NCI-H1048 (cell line): ENCODE measurements at regions not wholly inside any gene's neighbourhood (a gene's known extent, or its start where the extent isn't known, plus 50 kb on each side); places are given as distances from the start of the nearest gene placed in this dataset.
"Not testable (repeated sequence)": the region's sequence is repeated elsewhere in the genome, so short reads cannot be mapped to it uniquely, and the experiment has no call there.

Experiments used
- DNase-seq: peaks from one replicate; lab custom pipeline; 2025; lab: John Stamatoyannopoulos, UW

DNA sequence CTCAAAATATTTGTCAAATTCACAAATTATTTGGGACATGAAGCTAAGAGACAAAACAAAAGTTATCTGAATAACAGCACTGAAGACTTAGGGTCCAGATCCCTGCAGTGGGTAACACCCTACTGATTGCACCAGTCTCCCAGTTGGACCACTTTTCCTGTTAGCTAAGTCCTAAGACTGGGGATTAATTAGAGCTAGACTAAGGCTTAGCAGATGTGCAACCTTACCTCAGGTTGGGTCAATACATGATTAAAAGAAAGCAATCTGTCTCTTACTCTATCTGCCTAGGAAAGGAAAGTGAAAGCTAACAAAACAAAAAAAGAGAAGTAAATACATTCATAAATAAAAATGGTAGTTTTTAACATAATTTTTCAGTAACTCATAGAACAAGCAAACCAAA is 737.2 kb upstream of the CHRM3 start:
- DNase-seq = no peak

- DNase-seq = no peak
These were observed 737.6 kb upstream of the CHRM3 start for GRCh38 chr1:238648751-238649150.

DNA sequence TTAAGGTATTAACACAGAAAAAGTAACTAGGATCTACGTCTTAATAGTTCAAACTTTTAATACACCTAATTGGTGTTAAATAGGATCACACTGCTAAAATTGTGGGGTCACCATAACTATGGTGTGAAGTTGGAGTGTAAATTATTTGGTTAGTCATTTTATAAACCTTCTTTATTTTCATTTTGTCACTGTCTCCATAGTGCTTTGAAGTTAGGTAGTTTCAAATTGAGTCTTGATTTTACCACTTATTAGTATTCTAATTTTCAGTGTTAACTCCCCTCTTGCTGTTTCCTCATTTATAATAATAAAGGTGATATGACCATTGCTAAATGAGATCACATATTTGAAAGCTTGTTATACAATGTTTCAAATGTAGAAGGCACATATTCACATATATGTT is 738.1 kb upstream of the CHRM3 start:
- DNase-seq = no peak

DNA sequence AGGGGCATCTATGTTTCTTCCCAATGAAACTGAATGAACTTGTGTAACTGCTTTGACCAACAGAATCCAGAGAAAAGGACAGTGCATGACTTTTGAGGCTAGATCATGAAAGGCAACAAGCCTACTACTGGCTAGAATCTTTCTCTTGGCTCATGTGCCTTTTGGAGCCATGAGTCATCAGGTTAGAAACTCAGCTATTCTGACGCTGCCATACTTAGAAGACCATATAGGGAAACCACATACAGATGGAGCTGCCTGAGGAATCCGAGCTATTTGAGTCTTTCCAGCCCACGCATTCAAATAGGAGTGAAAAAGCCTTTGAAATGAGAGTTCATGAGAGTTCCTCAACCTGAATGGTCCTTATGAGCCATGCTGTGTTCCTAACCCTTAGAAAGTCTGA is 738.5 kb upstream of the CHRM3 start:
- DNase-seq = no peak

DNA sequence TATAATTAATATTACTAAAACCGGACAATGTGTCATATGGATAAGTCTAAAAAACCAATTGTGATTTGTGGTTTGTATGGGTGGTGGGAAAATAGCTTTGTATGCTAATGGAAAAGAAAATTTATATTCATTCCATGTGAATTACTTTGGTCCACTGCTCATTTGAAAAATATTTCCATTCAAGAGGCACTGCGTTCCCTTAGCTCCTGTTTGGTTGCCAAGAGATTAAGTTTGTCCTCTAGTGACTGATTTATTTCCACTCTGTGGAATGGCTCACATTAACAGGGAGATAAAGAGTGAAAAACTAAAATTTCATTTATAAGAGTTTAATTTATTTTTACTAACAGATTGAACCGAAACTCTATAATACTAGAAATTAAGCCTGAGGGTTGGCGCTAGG is 744.1 kb upstream of the CHRM3 start:
- no peak for DNase-seq

DNA sequence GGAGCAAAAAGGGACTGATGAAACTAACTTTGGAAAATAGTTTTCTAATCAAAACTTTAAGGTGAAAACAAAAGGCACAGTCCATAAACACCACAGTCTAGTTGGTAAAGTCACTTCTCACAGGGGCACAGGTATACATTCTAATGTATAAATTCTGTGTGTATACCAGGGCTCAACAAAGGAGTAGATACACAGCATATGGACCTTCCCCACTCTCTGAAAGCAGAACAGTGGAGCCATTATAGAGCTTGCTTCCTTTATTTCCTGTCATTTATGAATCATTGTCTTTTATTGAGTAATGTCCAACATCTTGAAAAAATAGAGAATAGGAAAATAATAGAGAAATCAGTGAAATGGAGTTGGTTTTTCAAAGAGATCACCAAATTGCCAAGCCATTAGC is 746.5 kb upstream of the CHRM3 start:
- DNase-seq = no peak

- DNase-seq = no peak
These were observed 737.4 kb upstream of the ZP4 start for GRCh38 chr1:238628110-238628509.

DNA sequence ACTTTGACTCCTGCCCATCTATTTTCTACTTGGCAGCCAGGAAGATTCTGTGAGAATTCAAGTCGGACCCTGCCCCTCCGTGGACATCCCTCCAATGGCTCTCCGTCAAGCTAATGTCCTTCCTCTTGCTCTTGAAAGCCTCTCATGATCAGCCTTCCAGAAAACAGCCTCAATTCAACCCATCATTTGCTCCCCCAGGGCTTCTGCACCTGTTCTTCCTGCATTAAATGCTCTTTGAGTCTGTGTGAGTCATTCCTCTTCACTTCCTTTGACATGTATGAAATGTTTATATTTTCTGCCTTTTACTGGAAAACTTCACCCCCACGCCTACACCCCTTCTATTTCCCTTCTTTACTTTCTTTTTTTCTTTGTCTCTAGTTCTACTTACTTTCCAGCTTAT is 734.1 kb upstream of the ZP4 start:
- DNase-seq = no peak

DNA sequence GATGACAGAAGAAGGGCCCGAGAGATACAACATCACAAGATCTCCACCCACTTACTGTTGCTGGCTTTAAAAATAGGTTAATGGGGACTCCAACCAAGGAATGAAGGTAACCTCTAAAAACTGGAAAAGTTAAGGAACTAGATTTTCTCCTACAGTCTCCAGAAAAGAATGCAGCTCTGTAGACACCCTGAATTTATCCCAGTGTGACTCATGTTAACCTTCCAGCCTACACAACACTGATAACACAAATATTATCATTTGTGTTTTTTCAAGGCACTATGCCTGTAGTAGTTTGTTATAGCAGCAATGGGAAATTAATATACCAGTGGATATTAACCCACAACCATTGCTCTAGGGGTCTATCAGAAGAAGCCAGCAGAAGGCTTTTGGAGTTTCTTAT is 730.7 kb upstream of the ZP4 start:
- DNase-seq = no peak

GRCh38 chr1:238619652-238620051 is 728.9 kb upstream of the ZP4 start:
- DNase-seq = no peak

DNA sequence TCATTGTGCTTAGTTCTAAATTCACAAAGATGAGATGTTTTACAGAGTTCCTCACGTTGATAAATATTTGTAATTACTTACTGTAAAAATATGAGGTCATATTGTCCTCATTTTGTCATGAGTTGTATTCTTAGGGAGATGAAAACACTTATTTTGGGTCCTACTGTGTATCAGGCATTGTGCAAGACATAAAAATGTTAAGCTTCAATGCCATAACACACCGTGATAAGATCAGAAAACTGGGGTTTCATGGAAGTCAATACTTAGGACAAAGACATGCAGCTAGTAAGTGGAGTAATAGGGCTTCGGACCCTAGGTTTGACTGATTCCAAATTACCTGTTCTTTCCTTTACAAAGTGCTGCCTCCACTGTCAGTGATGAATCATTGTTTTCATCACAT is 720.7 kb upstream of the ZP4 start:
- no peak for DNase-seq

DNA sequence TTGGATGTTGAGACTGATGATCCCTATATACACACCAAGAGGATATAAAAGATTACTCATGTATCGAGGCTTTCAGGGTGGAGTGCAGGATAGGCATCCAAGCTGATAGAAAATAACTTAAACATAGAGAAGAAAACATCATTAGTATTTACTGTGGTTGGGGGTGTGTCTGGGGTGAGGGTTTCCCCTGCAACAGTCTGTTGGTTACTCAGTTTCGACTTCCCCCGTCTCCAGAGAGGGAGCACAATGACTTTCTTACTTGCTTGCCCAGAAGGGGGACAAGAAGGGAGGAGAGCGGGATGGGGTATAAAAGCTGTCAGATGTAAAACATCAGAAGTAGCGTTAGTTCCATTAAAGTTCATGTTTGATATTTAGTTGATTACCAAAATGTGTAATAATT is 717.4 kb upstream of the ZP4 start:
- no peak for DNase-seq

DNA sequence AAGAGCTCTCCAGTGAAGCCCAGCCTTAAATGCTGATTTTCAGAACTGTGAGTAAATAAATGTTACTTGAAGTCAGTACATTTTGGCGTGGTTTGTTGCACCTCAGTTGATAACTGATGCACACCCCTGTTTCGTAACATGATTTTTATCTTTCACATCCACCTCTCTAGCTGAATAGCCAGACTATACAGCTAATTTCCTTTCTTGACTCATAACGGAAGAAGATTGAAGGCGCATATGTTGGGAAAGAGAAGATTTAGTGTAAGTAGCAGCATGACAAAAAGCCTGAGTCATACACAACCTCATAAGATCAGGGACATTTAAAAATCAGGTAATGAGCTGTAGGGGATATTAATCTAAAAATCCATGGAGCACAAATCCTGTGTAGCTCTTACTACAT is 716.2 kb upstream of the ZP4 start:
- no peak for DNase-seq

DNA sequence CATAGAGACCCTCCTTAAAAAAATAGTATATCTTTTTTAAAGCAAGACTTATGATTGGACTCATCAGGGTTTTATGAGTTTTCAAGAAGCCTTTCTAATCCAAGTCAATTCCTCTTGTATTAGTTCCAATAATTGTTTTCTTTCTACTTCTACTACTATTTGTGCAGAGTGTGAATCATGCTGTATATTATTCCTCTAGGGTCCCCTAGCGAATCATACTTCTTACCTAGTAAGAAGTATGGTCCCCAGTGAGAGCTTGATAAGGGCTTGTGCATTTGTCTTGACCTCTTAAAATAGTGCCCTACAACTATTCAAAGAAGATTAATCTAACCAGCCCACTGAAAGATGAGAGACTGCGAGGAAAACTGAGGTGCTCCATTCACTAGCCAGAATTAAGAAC is 715.7 kb upstream of the ZP4 start:
- no peak for DNase-seq

- no peak for DNase-seq
These were observed 713.6 kb upstream of the ZP4 start for GRCh38 chr1:238604357-238604756.

DNA sequence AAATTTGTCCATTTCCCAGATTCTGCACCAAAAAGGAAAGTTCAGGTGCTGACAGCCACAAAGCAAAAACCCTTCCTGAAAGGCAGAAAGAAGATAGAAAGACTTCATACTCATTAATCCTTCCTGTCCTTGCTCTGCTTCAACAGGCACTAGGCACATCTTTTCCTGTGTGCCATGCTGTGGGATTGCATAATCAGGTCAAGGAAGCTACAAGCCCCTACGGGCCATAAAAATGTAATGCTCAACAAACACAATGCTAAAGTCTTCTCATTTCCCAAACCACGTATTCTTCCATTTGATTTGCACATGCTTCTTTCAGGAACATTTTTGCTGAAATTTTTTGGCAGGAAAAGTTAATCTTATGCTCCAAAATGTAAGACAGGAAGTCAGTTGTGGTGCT is 710.9 kb upstream of the ZP4 start:
- not testable (repeated sequence) for DNase-seq

DNA sequence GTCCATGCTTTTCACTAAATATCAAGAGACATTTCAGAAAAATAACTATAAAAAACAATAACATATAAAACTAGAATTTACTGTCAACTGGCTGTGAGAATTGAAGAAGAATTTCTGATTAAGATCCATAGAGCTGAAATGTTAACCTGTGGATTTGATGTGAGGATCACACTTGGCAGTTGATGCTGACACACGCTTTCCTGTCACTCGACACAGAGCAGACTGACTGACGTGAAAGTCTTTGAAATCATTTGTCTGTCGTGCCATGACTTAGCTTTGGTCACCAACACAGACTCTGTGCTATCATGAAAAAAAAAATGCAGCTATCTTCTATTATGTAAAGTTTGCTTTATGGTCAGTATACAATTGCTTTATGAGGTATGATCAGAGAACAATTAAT is 706.0 kb upstream of the ZP4 start:
- DNase-seq = no peak

GRCh38 chr1:238592621-238593020 is 701.9 kb upstream of the ZP4 start:
- DNase-seq = no peak

- no peak for DNase-seq
These were observed 699.2 kb upstream of the ZP4 start for GRCh38 chr1:238589843-238590435.

GRCh38 chr1:238582816-238583215 is 692.1 kb upstream of the ZP4 start:
- DNase-seq = no peak

DNA sequence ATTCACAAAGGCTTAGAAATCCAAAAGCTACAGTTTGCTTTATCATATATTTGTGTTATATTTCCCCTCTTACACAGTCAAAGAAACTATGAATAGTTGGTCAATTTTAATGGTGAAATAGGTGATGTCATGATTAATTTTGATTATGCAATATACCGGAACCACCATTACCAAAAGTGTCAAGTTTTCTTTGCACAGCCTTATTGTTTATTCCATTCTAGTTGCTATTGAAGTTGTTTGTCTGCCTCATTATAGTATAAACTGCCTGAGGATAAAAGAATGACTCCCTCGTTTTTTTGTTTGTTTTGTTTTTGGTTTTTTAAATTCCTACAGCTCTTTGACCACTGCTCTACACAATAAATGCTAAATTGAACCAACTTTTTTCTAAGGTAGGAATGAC is 690.6 kb upstream of the ZP4 start:
- DNase-seq = no peak

DNA sequence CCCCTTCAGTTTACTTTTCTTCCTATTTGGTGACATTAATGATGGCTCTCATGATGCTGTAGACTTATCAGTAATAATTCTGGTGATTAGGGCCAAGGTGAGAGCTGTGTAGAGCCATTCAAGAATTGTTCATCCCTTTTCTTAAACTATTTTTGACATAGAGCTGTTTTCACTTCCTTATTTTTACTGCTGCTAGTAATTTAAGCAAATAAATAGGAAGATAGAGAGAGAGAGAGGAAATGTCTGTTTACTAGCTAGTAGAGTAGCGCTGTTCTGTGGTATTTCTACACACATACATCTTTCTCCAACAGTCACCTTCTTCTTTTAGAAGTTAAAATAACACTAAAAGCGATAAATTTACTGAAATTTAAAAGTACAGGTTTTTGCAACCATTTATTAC is 678.0 kb upstream of the ZP4 start:
- no peak for DNase-seq

GRCh38 chr1:238562341-238562740 is 671.6 kb upstream of the ZP4 start:
- DNase-seq = no peak

DNA sequence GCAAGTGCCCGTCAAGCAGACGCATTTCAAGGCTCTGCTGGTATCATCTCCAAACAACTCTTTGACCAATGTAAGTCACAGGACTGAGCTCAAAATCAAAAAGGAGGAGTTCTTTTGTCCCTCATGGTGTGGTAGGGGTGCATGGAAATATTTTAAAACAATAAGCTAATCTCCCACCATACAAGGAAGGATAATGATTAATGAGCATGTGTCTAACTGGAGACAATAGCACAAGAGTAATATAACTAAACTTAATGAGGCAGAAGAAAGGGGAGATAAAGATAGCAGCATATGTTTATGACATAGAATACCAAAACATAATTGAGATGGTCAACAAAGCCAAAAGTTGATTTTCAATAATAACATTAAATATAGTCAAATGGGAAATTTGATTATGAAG is 668.0 kb upstream of the ZP4 start:
- no peak for DNase-seq

GRCh38 chr1:238558156-238558555 is 667.4 kb upstream of the ZP4 start:
- DNase-seq = no peak
